Keratinocyte (primary cell): ENCODE measurements at regions not wholly inside any gene's neighbourhood (a gene's known extent, or its start where the extent isn't known, plus 50 kb on each side); places are given as distances from the start of the nearest gene placed in this dataset.

Source experiments
- DNase-seq: peaks from one replicate; pipeline ENCODE4 v3.0.0-alpha.2; 2011; ENCODE audit warnings: low read depth, missing footprints, low spot score
- FAIRE-seq: peaks from 2 replicates; lab custom pipeline; 2011; peaks lifted over from hg19 to GRCh38; lab: Jason Lieb, UNC
- H2AFZ ChIP-seq: 2 replicates; pipeline ENCODE4 v1.6.0; 2012; ENCODE audit warnings: low read length, control low read depth, inconsistent platforms; ENCODE audit not compliant: control insufficient read depth
- H3K27ac ChIP-seq: 2 replicates; pipeline ENCODE4 v1.5.1; 2011; ENCODE audit warnings: low read length; ENCODE audit not compliant: control insufficient read depth, insufficient read depth
- H3K27me3 ChIP-seq: 3 replicates; pipeline ENCODE4 v1.6.0; 2011; ENCODE audit warnings: low read length; ENCODE audit not compliant: control insufficient read depth, insufficient read depth; ENCODE audit errors: extremely low read depth
- H3K36me3 ChIP-seq, 2 experiments: 2 replicates in 1 of 2; 3 replicates in 1 of 2; pipeline ENCODE4 v1.5.1; 2011; ENCODE audit warnings: low read length in 2 of 2, mild to moderate bottlenecking in 1 of 2; ENCODE audit not compliant: control insufficient read depth in 2 of 2, insufficient read depth in 2 of 2; ENCODE audit errors: extremely low read depth in 1 of 2
- H3K4me1 ChIP-seq: 3 replicates; pipeline ENCODE4 v1.5.1; 2011; ENCODE audit warnings: low read length; ENCODE audit not compliant: control insufficient read depth, insufficient read depth; ENCODE audit errors: extremely low read depth
- H3K4me2 ChIP-seq: 3 replicates; pipeline ENCODE4 v1.6.0; 2011; ENCODE audit warnings: low read depth, low read length; ENCODE audit not compliant: control insufficient read depth, insufficient read depth; ENCODE audit errors: extremely low read depth
- H3K4me3 ChIP-seq, 3 experiments: fragments of 200-600 bp in 1 of 3; sonication (generic) in 1 of 3; 2 replicates in 2 of 3; 3 replicates in 1 of 3; pipeline ENCODE4 v1.5.1; 2011 to 2016; ENCODE audit warnings: low read length in 3 of 3, mild to moderate bottlenecking in 3 of 3, control low read depth in 2 of 3, inconsistent platforms in 1 of 3, low read depth in 1 of 3, mixed read lengths in 1 of 3, mixed run types in 1 of 3, moderate library complexity in 1 of 3; ENCODE audit not compliant: control insufficient read depth in 2 of 3, insufficient read depth in 2 of 3; ENCODE audit errors: extremely low read depth in 1 of 3
- H3K79me2 ChIP-seq: 2 replicates; pipeline ENCODE4 v1.6.0; 2012; ENCODE audit warnings: low read length; ENCODE audit not compliant: control insufficient read depth, insufficient read depth
- H3K9ac ChIP-seq: 3 replicates; pipeline ENCODE4 v1.6.0; 2011; ENCODE audit warnings: low read length; ENCODE audit not compliant: control insufficient read depth, insufficient read depth; ENCODE audit errors: extremely low read depth
- H3K9me1 ChIP-seq: 3 replicates; pipeline ENCODE4 v1.6.0; 2011; ENCODE audit warnings: low read length; ENCODE audit not compliant: control insufficient read depth, insufficient read depth; ENCODE audit errors: extremely low read depth
- H3K9me3 ChIP-seq: 2 replicates; pipeline ENCODE4 v1.5.1; 2012; ENCODE audit warnings: low read depth, low read length; ENCODE audit not compliant: control insufficient read depth
- H4K20me1 ChIP-seq: 3 replicates; pipeline ENCODE4 v1.6.0; 2011; ENCODE audit warnings: low read length; ENCODE audit not compliant: control insufficient read depth, insufficient read depth; ENCODE audit errors: extremely low read depth
- EZH2 ChIP-seq: IDR thresholded peaks from one replicate; pipeline ENCODE4 v1.6.1; 2012; ENCODE audit warnings: inconsistent platforms, mild to moderate bottlenecking, low read length, moderate library complexity
- dilution Hi-C: fragments of 300-500 bp; cut with MboI; formaldehyde crosslinking; loops from one replicate; pipeline ENCODE4 v1.7.0; 2020; ENCODE audit warnings: low sequenced_read_pairs; ENCODE audit not compliant: extremely low pct_ligation_motif_present
- TF ChIP-seq, protein P1 (sequence below), 3 experiments: IDR thresholded peaks in 1 of 3; conservative IDR thresholded peaks in 1 of 3; optimal IDR thresholded peaks in 1 of 3; 2 replicates in 2 of 3; 3 replicates in 1 of 3; pipeline versions ENCODE3 to v1.5.1; 2011; ENCODE audit warnings: low read length in 3 of 3, mild to moderate bottlenecking in 3 of 3, moderate library complexity in 2 of 3, control low read depth in 1 of 3, inconsistent platforms in 1 of 3; ENCODE audit not compliant: insufficient read depth in 2 of 3; ENCODE audit errors: extremely low read depth in 1 of 3

DNA sequence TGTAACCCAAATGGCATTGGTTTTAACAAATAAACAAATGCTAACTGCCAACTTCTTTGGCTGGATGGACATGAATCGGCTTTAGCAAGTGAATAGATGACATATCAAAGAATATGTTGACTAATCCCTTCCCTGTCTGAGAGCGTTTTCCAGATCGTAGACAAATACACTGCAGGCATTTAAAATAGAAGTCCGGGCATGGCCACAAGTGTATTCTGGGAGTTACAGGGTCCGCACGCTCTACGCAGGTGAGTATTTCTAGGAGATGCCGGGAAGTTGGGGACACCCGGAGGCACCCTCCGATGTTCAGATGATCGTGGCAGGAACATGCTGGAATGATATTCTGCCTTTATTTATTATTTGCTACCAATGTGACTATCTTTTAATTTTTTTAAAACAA, 53.2 kb upstream of the ZNF536 start:
- H3K4me2 ChIP-seq = no peak overlapping the region
- DNase-seq = no peak
- FAIRE-seq = no peak
- H3K9ac ChIP-seq = no peak overlapping the region
- TF ChIP-seq, protein P1, sequence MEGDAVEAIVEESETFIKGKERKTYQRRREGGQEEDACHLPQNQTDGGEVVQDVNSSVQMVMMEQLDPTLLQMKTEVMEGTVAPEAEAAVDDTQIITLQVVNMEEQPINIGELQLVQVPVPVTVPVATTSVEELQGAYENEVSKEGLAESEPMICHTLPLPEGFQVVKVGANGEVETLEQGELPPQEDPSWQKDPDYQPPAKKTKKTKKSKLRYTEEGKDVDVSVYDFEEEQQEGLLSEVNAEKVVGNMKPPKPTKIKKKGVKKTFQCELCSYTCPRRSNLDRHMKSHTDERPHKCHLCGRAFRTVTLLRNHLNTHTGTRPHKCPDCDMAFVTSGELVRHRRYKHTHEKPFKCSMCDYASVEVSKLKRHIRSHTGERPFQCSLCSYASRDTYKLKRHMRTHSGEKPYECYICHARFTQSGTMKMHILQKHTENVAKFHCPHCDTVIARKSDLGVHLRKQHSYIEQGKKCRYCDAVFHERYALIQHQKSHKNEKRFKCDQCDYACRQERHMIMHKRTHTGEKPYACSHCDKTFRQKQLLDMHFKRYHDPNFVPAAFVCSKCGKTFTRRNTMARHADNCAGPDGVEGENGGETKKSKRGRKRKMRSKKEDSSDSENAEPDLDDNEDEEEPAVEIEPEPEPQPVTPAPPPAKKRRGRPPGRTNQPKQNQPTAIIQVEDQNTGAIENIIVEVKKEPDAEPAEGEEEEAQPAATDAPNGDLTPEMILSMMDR (optimal IDR thresholded peaks at IDR 0.05 in 1 of 3, IDR thresholded peaks at IDR 0.05 in 1 of 3, conservative IDR thresholded peaks at IDR 0.05 in 1 of 3; ENCODE audit: extremely low read depth in 1 of 3, insufficient read depth in 2 of 3, low read length in 3 of 3) = no peak
- no peak for TF ChIP-seq EZH2
- H3K27me3 ChIP-seq = no peaks in the 10 kb centered on the region
- dilution Hi-C loops = no loop called here
- no peaks in the 10 kb centered on the region for H3K9me1 ChIP-seq
- H3K9me3 ChIP-seq = peaks cover 9% of the 10 kb centered on the region
- no peak overlapping the region for H3K27ac ChIP-seq
- H3K36me3 ChIP-seq = no peaks in the 10 kb centered on the region
- no peaks in the 10 kb centered on the region for H4K20me1 ChIP-seq
- no peak overlapping the region for H3K4me3 ChIP-seq
- no peaks in the 10 kb centered on the region for H3K79me2 ChIP-seq
- H3K4me1 ChIP-seq = no peaks in the 10 kb centered on the region
- H2AFZ ChIP-seq = no peak overlapping the region

DNA sequence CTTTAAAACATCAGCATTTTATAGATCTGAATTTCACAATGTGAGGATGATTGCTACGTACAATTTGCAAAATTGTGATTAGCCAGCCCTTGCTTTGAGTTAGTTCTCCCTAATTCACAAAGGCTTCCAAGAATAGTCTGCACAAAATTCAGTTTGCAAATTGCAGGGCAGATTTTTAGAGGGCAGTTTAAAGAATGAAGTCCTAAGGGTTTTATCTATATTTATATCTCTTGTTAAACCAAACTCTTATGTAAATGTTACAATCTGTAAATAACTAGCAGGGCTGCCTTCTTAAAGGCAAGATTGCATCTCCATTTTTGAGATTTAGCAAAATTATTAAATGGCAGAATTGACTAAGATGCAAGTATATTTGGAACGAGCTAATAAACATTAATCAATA, 52.8 kb upstream of the ZNF536 start:
- Histone ChIP-seq H3K9me3 (peaks cover 11% of the 10 kb centered on the region), H3K27ac (no peak overlapping the region), H3K9ac (no peak overlapping the region), H3K4me2 (no peak overlapping the region), H3K4me3 (no peak overlapping the region), H3K36me3 (no peaks in the 10 kb centered on the region), H3K79me2 (no peaks in the 10 kb centered on the region), H4K20me1 (no peaks in the 10 kb centered on the region), H2AFZ (no peak overlapping the region), H3K9me1 (no peaks in the 10 kb centered on the region), H3K4me1 (no peaks in the 10 kb centered on the region), H3K27me3 (no peaks in the 10 kb centered on the region)
- DNase-seq (no peak), FAIRE-seq (no peak)
- no peak for TF ChIP-seq EZH2
- TF ChIP-seq, protein P1 (optimal IDR thresholded peaks at IDR 0.05 in 1 of 3, IDR thresholded peaks at IDR 0.05 in 1 of 3, conservative IDR thresholded peaks at IDR 0.05 in 1 of 3; ENCODE audit: extremely low read depth in 1 of 3, insufficient read depth in 2 of 3, low read length in 3 of 3) = no peak
- dilution Hi-C loops = no loop called here
